ENCODE measurements at regions not wholly inside any gene's neighbourhood (a gene's known extent, or its start where the extent isn't known, plus 50 kb on each side); places are given as distances from the start of the nearest gene placed in this dataset.

GRCh38 chr7:114158854-114159253 is 240.0 kb upstream of the PPP1R3A start:
- no peak for TF ChIP-seq CTCF (IDR thresholded peaks at IDR 0.05)
- no peak for TF ChIP-seq POLR2A (IDR thresholded peaks at IDR 0.05)
